ENCODE measurements at regions not wholly inside any gene's neighbourhood (a gene's known extent, or its start where the extent isn't known, plus 50 kb on each side); places are given as distances from the start of the nearest gene placed in this dataset.

GRCh38 chr13:62130062-62130970 lies 714.7 kb upstream of the PCDH20 start:
- ChIA-PET POLR2A (ENCODE audit: low non-redundant PET) (no interaction called here), CTCF (no interaction called here)
- H3K27ac ChIP-seq = no peak overlapping the region
- no peak for DNase-seq (ENCODE audit: low spot score)
- TF ChIP-seq CTCF (conservative IDR thresholded peaks at IDR 0.05; ENCODE audit: low read depth) = no peak

GRCh38 chr13:62129000-62129551 lies 713.4 kb upstream of the PCDH20 start:
- TF ChIP-seq CTCF (conservative IDR thresholded peaks at IDR 0.05; ENCODE audit: low read depth) = no peak
- POLR2A ChIA-PET (ENCODE audit: low non-redundant PET) = no interaction called here
- CTCF ChIA-PET = no interaction called here

GRCh38 chr13:62126400-62126799 lies 710.8 kb upstream of the PCDH20 start:
- no peak for TF ChIP-seq CTCF (conservative IDR thresholded peaks at IDR 0.05; ENCODE audit: low read depth)
- POLR2A ChIA-PET (ENCODE audit: low non-redundant PET) = no interaction called here
- CTCF ChIA-PET = no interaction called here

More at GRCh38 chr13:62129000-62129551, 713.4 kb upstream of the PCDH20 start:
- H3K27ac ChIP-seq = no peak overlapping the region
- DNase-seq (ENCODE audit: low spot score) = no peak

GRCh38 chr13:62125451-62125850 lies 709.8 kb upstream of the PCDH20 start:
- TF ChIP-seq CTCF (conservative IDR thresholded peaks at IDR 0.05; ENCODE audit: low read depth) = no peak
- no peak for DNase-seq (ENCODE audit: low spot score)
- POLR2A ChIA-PET (ENCODE audit: low non-redundant PET) = no interaction called here
- CTCF ChIA-PET = no interaction called here
- no peak overlapping the region for H3K27ac ChIP-seq

More at GRCh38 chr13:62126400-62126799, 710.8 kb upstream of the PCDH20 start:
- no peak overlapping the region for H3K27ac ChIP-seq
- DNase-seq (ENCODE audit: low spot score) = no peak

GRCh38 chr13:62123409-62123808 lies 707.8 kb upstream of the PCDH20 start:
- CTCF ChIA-PET = no interaction called here
- H3K27ac ChIP-seq = no peak overlapping the region
- POLR2A ChIA-PET (ENCODE audit: low non-redundant PET) = no interaction called here
- no peak for DNase-seq (ENCODE audit: low spot score)
- TF ChIP-seq CTCF (conservative IDR thresholded peaks at IDR 0.05; ENCODE audit: low read depth) = no peak

- H3K27ac ChIP-seq = no peak overlapping the region
- ChIA-PET POLR2A (ENCODE audit: low non-redundant PET) (no interaction called here), CTCF (interaction anchor here (0.7 kb wide), 1 partner anchor 11 kb away, joined by 5 read pairs; no protein-coding TSS in a partner anchor)
- no peak for TF ChIP-seq CTCF (conservative IDR thresholded peaks at IDR 0.05; ENCODE audit: low read depth)
- DNase-seq (ENCODE audit: low spot score) = no peak
Measured at GRCh38 chr13:62122434-62122833, 706.8 kb upstream of the PCDH20 start.
